Suprapubic skin (tissue), 3 donors: ENCODE measurements at regions not wholly inside any gene's neighbourhood (a gene's known extent, or its start where the extent isn't known, plus 50 kb on each side); places are given as distances from the start of the nearest gene placed in this dataset.

Source experiments
- CTCF ChIP-seq, 2 donors: fragments of 200-600 bp in 1 of 2; fragments of 450-650 bp in 1 of 2; sonication (generic) in 1 of 2; IDR thresholded peaks; one replicate each; pipeline ENCODE4 v1.5.1; 2016 to 2019; ENCODE audit warnings: antibody characterized with exemption in 2 of 2, mild to moderate bottlenecking in 1 of 2, moderate library complexity in 1 of 2
- EP300 ChIP-seq: sonication (generic); formaldehyde crosslinking; IDR thresholded peaks from one replicate; pipeline ENCODE4 v1.6.1; 2017; ENCODE audit warnings: antibody characterized with exemption

- TF ChIP-seq CTCF (IDR thresholded peaks at IDR 0.05) (no peak), EP300 (no peak)
These were observed 296.0 kb upstream of the MDFIC2 start for GRCh38 chr3:70608434-70608833.
